HEK293T (cell line): ENCODE measurements at regions not wholly inside any gene's neighbourhood (a gene's known extent, or its start where the extent isn't known, plus 50 kb on each side); places are given as distances from the start of the nearest gene placed in this dataset.

Source experiments
- CTCF ChIA-PET: fragments of 350-600 bp; formaldehyde crosslinking; extraction: SDS; loops from one replicate; lab custom pipeline; 2021; ENCODE audit warnings: antibody characterized with exemption, inconsistent platforms; lab: Yijun Ruan, JAX
- POLR2A ChIA-PET: fragments of 350-600 bp; formaldehyde crosslinking; extraction: SDS; loops from one replicate; lab custom pipeline; 2020; ENCODE audit warnings: antibody characterized with exemption, inconsistent platforms; lab: Yijun Ruan, JAX
- DNase-seq: peaks from one replicate; pipeline ENCODE4 v3.0.0; 2012; ENCODE audit warnings: mixed read lengths; ENCODE audit errors: extremely low spot score
- ARNT ChIP-seq: fragments of 450-650 bp; IDR thresholded peaks from 2 replicates; pipeline ENCODE4 v1.6.1; 2017; ENCODE audit warnings: mild to moderate bottlenecking
- BHLHE40 ChIP-seq: fragments of 450-650 bp; IDR thresholded peaks from 2 replicates; pipeline ENCODE4 v1.6.1; 2016; ENCODE audit warnings: mild to moderate bottlenecking, moderate library complexity, borderline replicate concordance
- CTBP1 ChIP-seq: fragments of 450-650 bp; IDR thresholded peaks from 2 replicates; pipeline ENCODE4 v1.6.1; 2016; ENCODE audit warnings: borderline replicate concordance
- ELF4 ChIP-seq: fragments of 450-650 bp; IDR thresholded peaks from 2 replicates; pipeline ENCODE4 v1.6.1; 2017; ENCODE audit warnings: antibody characterized with exemption
- FOXA1 ChIP-seq: fragments of 450-650 bp; IDR thresholded peaks from 2 replicates; pipeline ENCODE4 v1.6.1; 2016; ENCODE audit warnings: mild to moderate bottlenecking
- FOXK2 ChIP-seq: fragments of 450-650 bp; IDR thresholded peaks from 2 replicates; pipeline ENCODE4 v1.6.1; 2016; ENCODE audit warnings: mild to moderate bottlenecking
- FOXM1 ChIP-seq: fragments of 450-650 bp; IDR thresholded peaks from 2 replicates; pipeline ENCODE4 v1.6.1; 2017; ENCODE audit warnings: mild to moderate bottlenecking, borderline replicate concordance
- HDGF ChIP-seq: fragments of 450-650 bp; IDR thresholded peaks from 2 replicates; pipeline ENCODE4 v1.6.1; 2017; ENCODE audit warnings: antibody characterized with exemption, borderline replicate concordance
- L3MBTL2 ChIP-seq: fragments of 450-650 bp; conservative IDR thresholded peaks from 2 replicates; pipeline ENCODE4 v1.6.1; 2016; ENCODE audit warnings: mild to moderate bottlenecking
- LEF1 ChIP-seq: fragments of 450-650 bp; IDR thresholded peaks from 2 replicates; pipeline ENCODE4 v1.6.1; 2017; ENCODE audit warnings: mild to moderate bottlenecking, borderline replicate concordance
- NFRKB ChIP-seq: fragments of 450-650 bp; IDR thresholded peaks from 2 replicates; pipeline ENCODE4 v1.6.1; 2016; ENCODE audit warnings: mild to moderate bottlenecking, moderate library complexity
- PKNOX1 ChIP-seq: fragments of 450-650 bp; IDR thresholded peaks from 2 replicates; pipeline ENCODE4 v1.6.1; 2016
- SP1 ChIP-seq: fragments of 450-650 bp; IDR thresholded peaks from 2 replicates; pipeline ENCODE4 v1.6.1; 2017
- SUZ12 ChIP-seq: fragments of 450-650 bp; IDR thresholded peaks from 2 replicates; pipeline ENCODE4 v1.6.1; 2016; ENCODE audit warnings: mild to moderate bottlenecking
- TARDBP ChIP-seq: fragments of 450-650 bp; IDR thresholded peaks from 2 replicates; pipeline ENCODE4 v1.6.1; 2016
- ZNF384 ChIP-seq: fragments of 450-650 bp; IDR thresholded peaks from 2 replicates; pipeline ENCODE4 v1.6.1; 2016

GRCh38 chr1:83098791-83099190 lies 900.1 kb downstream of the TTLL7 start:
- TF ChIP-seq ZNF384, result no peak
- TF ChIP-seq LEF1, result no peak
- no peak for TF ChIP-seq BHLHE40
- no peak for TF ChIP-seq PKNOX1
- TF ChIP-seq SP1, result no peak
- TF ChIP-seq ARNT, result no peak
- no peak for TF ChIP-seq FOXA1
- TF ChIP-seq TARDBP, result no peak
- TF ChIP-seq FOXM1, result no peak
- ChIA-PET CTCF (no interaction called here), POLR2A (no interaction called here)
- no peak for DNase-seq

GRCh38 chr1:83098131-83098530 lies 900.8 kb downstream of the TTLL7 start:
- POLR2A ChIA-PET, result no interaction called here

DNA sequence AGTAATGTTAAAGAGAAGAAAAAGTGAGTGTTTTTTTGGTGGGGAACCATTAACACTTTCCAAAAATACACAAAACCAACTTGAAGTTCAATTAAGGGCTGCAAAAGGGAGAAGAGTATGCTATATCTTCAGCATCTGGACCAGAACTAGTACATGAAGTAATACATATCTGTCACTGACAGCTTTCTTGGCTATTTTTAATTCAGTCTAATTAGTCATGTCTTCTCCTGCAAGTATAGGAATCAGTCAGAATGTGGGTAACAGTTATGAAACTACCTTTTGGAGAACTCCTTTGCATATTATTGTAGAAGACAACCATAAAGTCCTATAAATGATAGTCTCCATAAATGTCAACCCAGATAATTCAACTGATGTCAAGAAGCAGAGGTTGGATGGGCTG lies 901.2 kb downstream of the TTLL7 start:
- ChIA-PET CTCF (no interaction called here), POLR2A (no interaction called here)
- no peak for DNase-seq
- no peak for TF ChIP-seq TARDBP
- no peak for TF ChIP-seq ELF4
- TF ChIP-seq ARNT, result no peak
- TF ChIP-seq CTBP1, result no peak
- no peak for TF ChIP-seq BHLHE40
- TF ChIP-seq SP1, result no peak
- no peak for TF ChIP-seq SUZ12
- no peak for TF ChIP-seq NFRKB

More at GRCh38 chr1:83098131-83098530, 900.8 kb downstream of the TTLL7 start:
- no peak for DNase-seq
- CTCF ChIA-PET, result no interaction called here
- peak; percentile 83 for TF ChIP-seq PKNOX1
- no peak for TF ChIP-seq ARNT

DNA sequence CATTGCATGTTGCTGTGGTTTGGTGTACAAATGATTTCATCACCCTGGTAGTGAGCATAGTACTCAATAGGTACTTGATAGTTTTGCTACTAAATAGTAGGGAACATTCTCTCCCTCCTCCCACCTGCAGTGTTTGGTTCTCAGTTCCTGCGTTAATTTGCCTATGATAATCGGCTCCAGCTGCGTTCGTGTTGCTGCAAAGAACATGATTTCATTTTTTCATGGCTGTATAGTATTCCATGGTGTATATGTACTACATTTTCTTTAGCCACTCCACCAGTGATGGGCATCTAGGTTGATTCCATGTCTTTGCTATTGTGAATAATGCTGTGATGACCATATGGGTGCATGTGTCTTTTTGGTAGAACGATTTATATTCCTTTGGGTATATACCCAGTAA lies 903.4 kb downstream of the TTLL7 start:
- ChIA-PET POLR2A (no interaction called here), CTCF (no interaction called here)
- TF ChIP-seq ELF4, result no peak
- TF ChIP-seq SUZ12, result no peak
- no peak for DNase-seq

GRCh38 chr1:83090195-83090594 lies 908.7 kb downstream of the TTLL7 start:
- no peak for DNase-seq
- CTCF ChIA-PET, result no interaction called here
- POLR2A ChIA-PET, result no interaction called here
- TF ChIP-seq PKNOX1 (no peak), SUZ12 (no peak), LEF1 (no peak), ELF4 (no peak), FOXA1 (no peak), TARDBP (no peak), L3MBTL2 (no peak), SP1 (no peak), ARNT (no peak), CTBP1 (no peak), HDGF (no peak), NFRKB (no peak), ZNF384 (no peak), FOXM1 (no peak)

GRCh38 chr1:83087851-83088250 lies 911.1 kb downstream of the TTLL7 start:
- DNase-seq, result no peak
- ChIA-PET POLR2A (no interaction called here), CTCF (no interaction called here)
- no peak for TF ChIP-seq HDGF
- TF ChIP-seq FOXK2, result no peak
- no peak for TF ChIP-seq FOXA1
- TF ChIP-seq LEF1, result no peak
- no peak for TF ChIP-seq L3MBTL2
- TF ChIP-seq CTBP1, result no peak
- TF ChIP-seq ZNF384, result no peak
- TF ChIP-seq SP1, result no peak
- no peak for TF ChIP-seq ARNT
- TF ChIP-seq NFRKB, result no peak
- no peak for TF ChIP-seq PKNOX1
- no peak for TF ChIP-seq BHLHE40
- TF ChIP-seq SUZ12, result no peak
- no peak for TF ChIP-seq FOXM1
- TF ChIP-seq ELF4, result no peak

GRCh38 chr1:83086986-83087512 lies 911.9 kb downstream of the TTLL7 start:
- no peak for DNase-seq
- ChIA-PET CTCF (no interaction called here), POLR2A (no interaction called here)
- TF ChIP-seq SUZ12 (no peak), FOXK2 (no peak), SP1 (no peak), ARNT (no peak), LEF1 (no peak), L3MBTL2 (no peak), NFRKB (no peak), PKNOX1 (no peak), FOXA1 (no peak), ELF4 (no peak)
